SKM-1 treated with dmso at 0.1 percent for 144 hours (cell line): ENCODE measurements at regions not wholly inside any gene's neighbourhood (a gene's known extent, or its start where the extent isn't known, plus 50 kb on each side); places are given as distances from the start of the nearest gene placed in this dataset.

ENCODE experiments used
- DNase-seq: peaks from one replicate; lab custom pipeline; 2025; ENCODE audit not compliant: unreplicated experiment; lab: John Stamatoyannopoulos, UW

GRCh38 chr20:22506827-22507226 lies 77.5 kb downstream of the FOXA2 start:
- no peak for DNase-seq

- DNase-seq, result no peak
Measured at GRCh38 chr20:22504829-22505377, 79.5 kb downstream of the FOXA2 start.

- DNase-seq, result no peak
Measured at GRCh38 chr20:22503577-22503976, 80.8 kb downstream of the FOXA2 start.

GRCh38 chr20:22502731-22503191 lies 81.6 kb downstream of the FOXA2 start:
- DNase-seq, result no peak

- no peak for DNase-seq
Measured at GRCh38 chr20:22501566-22502344, 82.6 kb downstream of the FOXA2 start.

- no peak for DNase-seq
Measured at GRCh38 chr20:22501034-22501433, 83.3 kb downstream of the FOXA2 start.

- no peak for DNase-seq
Measured at GRCh38 chr20:22499515-22500166, 84.7 kb downstream of the FOXA2 start.

- DNase-seq, result no peak
Measured at GRCh38 chr20:22496817-22497216, 87.6 kb downstream of the FOXA2 start.

GRCh38 chr20:22495789-22496188 lies 88.6 kb downstream of the FOXA2 start:
- DNase-seq, result no peak

- no peak for DNase-seq
Measured at GRCh38 chr20:22495172-22495571, 89.2 kb downstream of the FOXA2 start.

GRCh38 chr20:22492497-22492896 lies 91.9 kb downstream of the FOXA2 start:
- DNase-seq, result no peak

- no peak for DNase-seq
Measured at GRCh38 chr20:22491194-22491505, 93.2 kb downstream of the FOXA2 start.

- no peak for DNase-seq
Measured at GRCh38 chr20:22490287-22491193, 93.8 kb downstream of the FOXA2 start.

GRCh38 chr20:22489626-22490286 lies 94.6 kb downstream of the FOXA2 start:
- DNase-seq, result no peak

GRCh38 chr20:22480336-22480735 lies 104.0 kb downstream of the FOXA2 start:
- no peak for DNase-seq

GRCh38 chr20:22475662-22476061 lies 108.7 kb downstream of the FOXA2 start:
- no peak for DNase-seq

GRCh38 chr20:22474224-22474623 lies 110.1 kb downstream of the FOXA2 start:
- DNase-seq, result no peak

- no peak for DNase-seq
Measured at GRCh38 chr20:22473293-22473692, 111.1 kb downstream of the FOXA2 start.

- DNase-seq, result no peak
Measured at GRCh38 chr20:22472447-22473100, 111.8 kb downstream of the FOXA2 start.

GRCh38 chr20:22471156-22471836 lies 113.1 kb downstream of the FOXA2 start:
- DNase-seq, result no peak
